H9 (cell line): ENCODE measurements at regions not wholly inside any gene's neighbourhood (a gene's known extent, or its start where the extent isn't known, plus 50 kb on each side); places are given as distances from the start of the nearest gene placed in this dataset.

Source experiments
- DNase-seq: peaks from one replicate; pipeline ENCODE4 v3.0.0-alpha.2; 2017
- H2AFZ ChIP-seq: one replicate; pipeline ENCODE4 v1.6.1; 2013; ENCODE audit warnings: mild to moderate bottlenecking, low read length, control low read depth, moderate library complexity
- H2AK5ac ChIP-seq: 2 replicates; pipeline ENCODE4 v1.6.1; 2013; ENCODE audit warnings: low read length, control low read depth, mixed read lengths; ENCODE audit not compliant: insufficient read length
- H2BK120ac ChIP-seq: one replicate; pipeline ENCODE4 v1.6.1; 2013; ENCODE audit warnings: low read depth, mild to moderate bottlenecking, low read length, control low read depth, inconsistent platforms; ENCODE audit not compliant: poor library complexity, severe bottlenecking
- H2BK12ac ChIP-seq: 2 replicates; pipeline ENCODE4 v1.6.1; 2013; ENCODE audit warnings: low read length, control low read depth, mixed read lengths, low read depth; ENCODE audit not compliant: insufficient read length
- H2BK15ac ChIP-seq: 2 replicates; pipeline ENCODE4 v1.6.1; 2013; ENCODE audit warnings: low read depth, low read length, control low read depth
- H2BK20ac ChIP-seq: one replicate; pipeline ENCODE4 v1.6.1; 2013; ENCODE audit warnings: low read depth, mild to moderate bottlenecking, low read length, control low read depth, inconsistent platforms; ENCODE audit not compliant: poor library complexity, severe bottlenecking
- H2BK5ac ChIP-seq: 2 replicates; pipeline ENCODE4 v1.6.1; 2013; ENCODE audit warnings: low read length, control low read depth, mixed read lengths; ENCODE audit not compliant: insufficient read length
- H3K14ac ChIP-seq: 2 replicates; pipeline ENCODE4 v1.6.1; 2013; ENCODE audit warnings: low read length, control low read depth; ENCODE audit not compliant: insufficient read depth
- H3K18ac ChIP-seq: 2 replicates; pipeline ENCODE4 v1.6.1; 2013; ENCODE audit warnings: low read depth, mild to moderate bottlenecking, mixed read lengths, low read length, control low read depth; ENCODE audit not compliant: insufficient read length
- H3K23ac ChIP-seq: 2 replicates; pipeline ENCODE4 v1.6.1; 2013; ENCODE audit warnings: low read length, control low read depth, mixed read lengths, low read depth; ENCODE audit not compliant: insufficient read length
- H3K23me2 ChIP-seq: 2 replicates; pipeline ENCODE4 v1.6.1; 2013; ENCODE audit warnings: low read depth, mild to moderate bottlenecking, mixed read lengths, low read length, control low read depth; ENCODE audit not compliant: insufficient read length, poor library complexity, severe bottlenecking
- H3K27ac ChIP-seq: 2 replicates; pipeline ENCODE4 v1.5.1; 2013; ENCODE audit warnings: low read length, control low read depth, mixed read lengths, low read depth; ENCODE audit not compliant: insufficient read length
- H3K27me3 ChIP-seq: 2 replicates; pipeline ENCODE4 v1.6.1; 2013; ENCODE audit warnings: low read length, control low read depth, inconsistent platforms; ENCODE audit not compliant: insufficient read depth
- H3K4ac ChIP-seq: 2 replicates; pipeline ENCODE4 v1.6.1; 2013; ENCODE audit warnings: low read depth, mild to moderate bottlenecking, control low read depth, inconsistent platforms, low read length, moderate library complexity
- H3K4me1 ChIP-seq: 2 replicates; pipeline ENCODE4 v1.6.1; 2013; ENCODE audit warnings: low read length, control low read depth, inconsistent platforms; ENCODE audit not compliant: insufficient read depth
- H3K4me2 ChIP-seq: 2 replicates; pipeline ENCODE4 v1.6.1; 2013; ENCODE audit warnings: low read length, control low read depth, mixed read lengths; ENCODE audit not compliant: insufficient read length, insufficient read depth
- H3K56ac ChIP-seq: 2 replicates; pipeline ENCODE4 v1.6.1; 2013; ENCODE audit warnings: low read depth, mild to moderate bottlenecking, mixed read lengths, low read length, control low read depth; ENCODE audit not compliant: insufficient read length
- H3K79me1 ChIP-seq: 2 replicates; pipeline ENCODE4 v1.6.1; 2013; ENCODE audit warnings: low read depth, mild to moderate bottlenecking, moderate library complexity, low read length, control low read depth, inconsistent platforms; ENCODE audit not compliant: insufficient read depth, poor library complexity, severe bottlenecking
- H3K79me2 ChIP-seq: 2 replicates; pipeline ENCODE4 v1.6.1; 2013; ENCODE audit warnings: low read length, control low read depth, inconsistent platforms; ENCODE audit not compliant: insufficient read depth
- H3K9ac ChIP-seq: 2 replicates; pipeline ENCODE4 v1.6.1; 2013; ENCODE audit warnings: low read length, control low read depth, mixed read lengths; ENCODE audit not compliant: insufficient read length; ENCODE audit errors: extremely low read depth
- H3K9me3 ChIP-seq: one replicate; pipeline ENCODE4 v1.6.1; 2013; ENCODE audit warnings: low read depth, low read length, inconsistent platforms; ENCODE audit not compliant: control insufficient read depth
- H3T11ph ChIP-seq: one replicate; pipeline ENCODE4 v1.6.1; 2013; ENCODE audit warnings: mild to moderate bottlenecking, low read length, control low read depth, inconsistent platforms
- H4K20me1 ChIP-seq: one replicate; pipeline ENCODE4 v1.6.1; 2013; ENCODE audit not compliant: control insufficient read depth, insufficient read length, insufficient read depth
- H4K5ac ChIP-seq: 2 replicates; pipeline ENCODE4 v1.6.1; 2013; ENCODE audit warnings: low read depth, mild to moderate bottlenecking, mixed read lengths, low read length, control low read depth; ENCODE audit not compliant: insufficient read length
- H4K8ac ChIP-seq: replicated peaks from 2 replicates; pipeline ENCODE4 v1.6.1; 2013; ENCODE audit warnings: low read length, control low read depth, mixed read lengths, low read depth; ENCODE audit not compliant: insufficient read length
- H4K91ac ChIP-seq: 2 replicates; pipeline ENCODE4 v1.6.1; 2013; ENCODE audit warnings: low read depth, mild to moderate bottlenecking, moderate library complexity, mixed read lengths, low read length, control low read depth; ENCODE audit not compliant: insufficient read length
- H3K27ac Mint-ChIP-seq, 3 experiments: 2 replicates in 2 of 3; 3 replicates in 1 of 3; pipeline ENCODE4 v1.8.0; 2020 to 2021; ENCODE audit warnings: mixed read lengths in 3 of 3, mild to moderate bottlenecking in 1 of 3, moderate library complexity in 1 of 3
- H3K27me3 Mint-ChIP-seq: 2 replicates; pipeline ENCODE4 v1.8.0; 2021; ENCODE audit warnings: low read depth, mild to moderate bottlenecking, moderate library complexity, mixed read lengths
- H3K36me3 Mint-ChIP-seq, 3 experiments: 2 replicates in 2 of 3; 3 replicates in 1 of 3; pipeline ENCODE4 v1.8.0; 2020 to 2021; ENCODE audit warnings: low read depth in 3 of 3, mixed read lengths in 3 of 3; ENCODE audit not compliant: insufficient read depth in 1 of 3
- H3K4me1 Mint-ChIP-seq, 2 experiments: 2 replicates each; pipeline ENCODE4 v1.8.0; 2020; ENCODE audit warnings: mixed read lengths in 2 of 2
- H3K4me3 Mint-ChIP-seq, 2 experiments: 2 replicates in 1 of 2; 3 replicates in 1 of 2; pipeline ENCODE4 v1.8.0; 2020 to 2021; ENCODE audit warnings: mild to moderate bottlenecking in 2 of 2, mixed read lengths in 2 of 2, moderate library complexity in 1 of 2
- H3K9me3 Mint-ChIP-seq, 2 experiments: 2 replicates in 1 of 2; 3 replicates in 1 of 2; pipeline ENCODE4 v1.8.0; 2020; ENCODE audit warnings: mild to moderate bottlenecking in 2 of 2, mixed read lengths in 2 of 2, moderate library complexity in 1 of 2
- CTCF ChIP-seq: fragments of 200-600 bp; sonication (generic); conservative IDR thresholded peaks from 3 replicates; pipeline ENCODE4 v1.8.0; 2021; ENCODE audit warnings: antibody characterized with exemption, mild to moderate bottlenecking
- WGBS: extraction: QIAGEN DNeasy Blood & Tissue Kit; methylation state at CpG from one replicate; pipeline ENCODE4 v1.1.7; 2013; ENCODE audit warnings: missing lambda C conversion rate, low lambda C conversion rate, mixed read lengths; ENCODE audit not compliant: insufficient read length; ENCODE audit errors: extremely low coverage; 5-methylcytosine and 5-hydroxymethylcytosine counted together

GRCh38 chr17:53012364-53012763, 810.4 kb upstream of the KIF2B start:
- Histone ChIP-seq H4K5ac (no peak overlapping the region), H2AFZ (no peak overlapping the region), H3K18ac (no peak overlapping the region), H4K91ac (no peak overlapping the region), H3K4ac (no peak overlapping the region), H3K9me3 (no peaks in the 10 kb centered on the region), H3K27ac (no peak overlapping the region), H3K79me1 (no peaks in the 10 kb centered on the region), H4K20me1 (no peaks in the 10 kb centered on the region), H3K56ac (no peak overlapping the region), H2BK15ac (no peak overlapping the region), H3K4me2 (no peak overlapping the region), H2BK5ac (no peak overlapping the region), H3K4me1 (no peaks in the 10 kb centered on the region; the same call in 1 of the 2 replicates), H2BK12ac (no peak overlapping the region), H4K8ac (no peak overlapping the region), H3K27me3 (no peaks in the 10 kb centered on the region), H3K23ac (no peak overlapping the region), H2BK20ac (no peak overlapping the region), H2AK5ac (no peak overlapping the region), H3K9ac (no peak overlapping the region), H3K23me2 (no peaks in the 10 kb centered on the region), H3K14ac (no peak overlapping the region), H3K79me2 (no peaks in the 10 kb centered on the region), H3T11ph (no peak overlapping the region), H2BK120ac (no peak overlapping the region)
- peaks cover 0 to 6% (median 3%) of the 10 kb centered on the region in 3 experiments; a peak in 3 of 7 replicates for H3K36me3 Mint-ChIP-seq
- H3K27ac Mint-ChIP-seq = no peak overlapping the region
- no peak for DNase-seq
- peaks cover 6 to 8% of the 10 kb centered on the region in 2 experiments for H3K4me1 Mint-ChIP-seq
- no peak for TF ChIP-seq CTCF
- no peaks in the 10 kb centered on the region for H3K27me3 Mint-ChIP-seq
- peaks cover 4 to 5% of the 10 kb centered on the region in 2 experiments; a peak in 4 of 5 replicates for H3K9me3 Mint-ChIP-seq
- no peak overlapping the region for H3K4me3 Mint-ChIP-seq
- no CpG with 5 or more reads among the region's 2 CpGs for WGBS
